ENCODE measurements at regions not wholly inside any gene's neighbourhood (a gene's known extent, or its start where the extent isn't known, plus 50 kb on each side); places are given as distances from the start of the nearest gene placed in this dataset.
A peak's percentile ranks its signal among the peaks of the same experiment; 100 is the strongest.

- no peak for DNase-seq
- Histone ChIP-seq H3K27ac (no peak overlapping the region), H3K4me3 (no peak overlapping the region), H3K4me1 (no peaks in the 10 kb centered on the region), H3K9me3 (no peaks in the 10 kb centered on the region), H3K27me3 (no peaks in the 10 kb centered on the region), H3K36me3 (no peaks in the 10 kb centered on the region)
- intact Hi-C loops (cut with DNase I): no loop called here
- TF ChIP-seq CTCF (IDR thresholded peaks at IDR 0.05) (no peak), POLR2A (IDR thresholded peaks at IDR 0.05) (no peak)
- ATAC-seq: no peak
- WGBS (ENCODE audit: insufficient coverage, low coverage, low lambda C conversion rate, missing lambda C conversion rate): 60% methylated on average over 4 of the region's 4 CpGs
These were observed 91.0 kb upstream of the CD55 start for GRCh38 chr1:207230441-207230840.

GRCh38 chr1:207234690-207235089 is 86.8 kb upstream of the CD55 start:
- H3K27ac ChIP-seq: no peak overlapping the region
- peaks cover 0 to 3% (median 0%) of the 10 kb centered on the region in 4 donors for H3K4me1 ChIP-seq
- TF ChIP-seq POLR2A (IDR thresholded peaks at IDR 0.05) (no peak), CTCF (IDR thresholded peaks at IDR 0.05) (no peak)
- no peaks in the 10 kb centered on the region for H3K36me3 ChIP-seq
- no peak overlapping the region for H3K4me3 ChIP-seq
- intact Hi-C loops (cut with DNase I): no loop called here
- no peak for DNase-seq
- ATAC-seq: no peak
- no peaks in the 10 kb centered on the region for H3K27me3 ChIP-seq
- H3K9me3 ChIP-seq: no peaks in the 10 kb centered on the region

GRCh38 chr1:207239874-207240273 is 81.6 kb upstream of the CD55 start:
- no peaks in the 10 kb centered on the region for H3K9me3 ChIP-seq
- intact Hi-C loops (cut with DNase I): no loop called here
- TF ChIP-seq POLR2A (IDR thresholded peaks at IDR 0.05) (no peak), CTCF (IDR thresholded peaks at IDR 0.05) (no peak)
- ATAC-seq (peak in 2 of 4 donors; percentile 11 to 37), DNase-seq (no peak)
- H3K4me1 ChIP-seq: peaks cover 0 to 20% (median 9%) of the 10 kb centered on the region in 4 donors
- no peak overlapping the region for H3K4me3 ChIP-seq
- H3K27ac ChIP-seq: peak overlapping the region; percentile 79 to 94 (median 85)
- H3K36me3 ChIP-seq: no peaks in the 10 kb centered on the region
- H3K27me3 ChIP-seq: no peaks in the 10 kb centered on the region
- 46% methylated on average over 2 of the region's 2 CpGs for WGBS (ENCODE audit: insufficient coverage, low coverage, low lambda C conversion rate, missing lambda C conversion rate)

GRCh38 chr1:207240325-207241101 is 81.0 kb upstream of the CD55 start:
- H3K9me3 ChIP-seq: no peaks in the 10 kb centered on the region
- peak overlapping the region; percentile 79 to 94 (median 85) for H3K27ac ChIP-seq
- peaks cover 0 to 26% (median 10%) of the 10 kb centered on the region in 4 donors for H3K4me1 ChIP-seq
- H3K4me3 ChIP-seq: no peak overlapping the region
- no peaks in the 10 kb centered on the region for H3K27me3 ChIP-seq
- intact Hi-C loops (cut with DNase I): no loop called here
- TF ChIP-seq CTCF (IDR thresholded peaks at IDR 0.05) (no peak), POLR2A (IDR thresholded peaks at IDR 0.05) (no peak)
- ATAC-seq: peak; percentile 49 to 70 (median 60)
- WGBS (ENCODE audit: insufficient coverage, low coverage, low lambda C conversion rate, missing lambda C conversion rate): 37% methylated on average over 5 of the region's 5 CpGs
- no peak for DNase-seq
- no peaks in the 10 kb centered on the region for H3K36me3 ChIP-seq
